ENCODE measurements at regions not wholly inside any gene's neighbourhood (a gene's known extent, or its start where the extent isn't known, plus 50 kb on each side); places are given as distances from the start of the nearest gene placed in this dataset.

GRCh38 chr5:154110716-154111115 lies 71.9 kb downstream of the MFAP3 start (continued):
- TF ChIP-seq VEZF1 (CRISPR knock-in tag; IDR thresholded peaks at IDR 0.05): no peak
- TF ChIP-seq ZBTB43 (CRISPR knock-in tag; IDR thresholded peaks at IDR 0.05): no peak

GRCh38 chr5:154111214-154111613 lies 72.4 kb downstream of the MFAP3 start:
- no peak overlapping the region for H3K4me2 ChIP-seq (ENCODE audit: insufficient read depth, low read length)
- ChIA-PET POLR2A (interaction anchor here (0.6 to 1.5 kb wide), 3 partner anchors 11 to 39 kb away, joined by 3 to 4 read pairs (median 4); no protein-coding TSS in a partner anchor), CTCF (ENCODE audit: low intra/inter-chr PET ratio) (no interaction called here)
- DNase-seq (ENCODE audit: extremely low read depth in 1 of 4, low spot score in 3 of 4): no peak
- no peaks in the 10 kb centered on the region for H3K36me3 ChIP-seq (ENCODE audit: control insufficient read depth, insufficient read depth, low read length)
- H4K20me1 ChIP-seq (replicated peaks; ENCODE audit: control insufficient read depth, insufficient read depth, low read length): no peaks in the 10 kb centered on the region
- peak; percentile 17 for TF ChIP-seq RBM25 (IDR thresholded peaks at IDR 0.05; ENCODE audit: low read depth, low read length, severe bottlenecking)
- TF ChIP-seq CSDE1 (IDR thresholded peaks at IDR 0.05): no peak
- peak; percentile 73 for TF ChIP-seq ZNF121 (CRISPR knock-in tag; conservative IDR thresholded peaks at IDR 0.05)
- TF ChIP-seq AFF4 (CRISPR knock-in tag; IDR thresholded peaks at IDR 0.05): no peak
- TF ChIP-seq CHD2 (IDR thresholded peaks at IDR 0.05; ENCODE audit: low read depth, low read length): no peak
- no peak for TF ChIP-seq EHMT2 (IDR thresholded peaks at IDR 0.05)
- in situ Hi-C loops (cut with MboI): no loop called here
- peaks cover 14 to 25% of the 10 kb centered on the region in 2 experiments for H3K27me3 ChIP-seq (ENCODE audit: control insufficient read depth in 2 of 2, insufficient read depth in 2 of 2, low read length in 2 of 2)
- H3K4me1 ChIP-seq (replicated peaks in 1 of 2; ENCODE audit: control insufficient read depth in 2 of 2, insufficient read depth in 2 of 2, low read length in 2 of 2): no peaks in the 10 kb centered on the region; a peak in 1 of 5 replicates
- H3K4me3 ChIP-seq: no peak overlapping the region
- no peaks in the 10 kb centered on the region for H3K79me2 ChIP-seq (ENCODE audit: control insufficient read depth, insufficient read depth, low read length)
- no peak for ATAC-seq
- H3K9me1 ChIP-seq (ENCODE audit: control insufficient read depth, insufficient read depth, low read length): no peaks in the 10 kb centered on the region
- H3K9me3 ChIP-seq (replicated peaks; ENCODE audit: control insufficient read depth, insufficient read depth, low read depth, low read length): no peaks in the 10 kb centered on the region
- no peak overlapping the region for H2AFZ ChIP-seq (ENCODE audit: low read depth, low read length)
- BruUV-seq (replicated peaks): no TSS peak
- no peak overlapping the region for H3K27ac ChIP-seq (ENCODE audit: extremely low read depth, low read depth, low read length)
- 0% methylated on average over 4 of the region's 4 CpGs for WGBS (ENCODE audit: insufficient coverage, low coverage, missing lambda C conversion rate)
- no peak for FAIRE-seq
- no peak overlapping the region for H3K9ac ChIP-seq (ENCODE audit: insufficient read depth in 1 of 2, low read depth in 2 of 2, low read length in 2 of 2)
- intact Hi-C loops (cut with micrococcal nuclease): no loop called here
